GM13977 (cell line): ENCODE measurements at regions not wholly inside any gene's neighbourhood (a gene's known extent, or its start where the extent isn't known, plus 50 kb on each side); places are given as distances from the start of the nearest gene placed in this dataset.

Experiments used
- DNase-seq: peaks from one replicate; pipeline ENCODE4 v3.0.0; 2012; ENCODE audit warnings: low spot score
- in situ Hi-C: fragments of 300-500 bp; cut with MboI; formaldehyde crosslinking; loops from one replicate; pipeline ENCODE4 v1.12.0; 2022; ENCODE audit warnings: low sequenced_read_pairs, low pct_unique_long_range_greater_than_20kb, mixed read lengths, inconsistent platforms; ENCODE audit not compliant: unreplicated experiment
- TF ChIP-seq, protein P1 (sequence below): IDR thresholded peaks from 2 replicates; pipeline ENCODE4 v1.5.1; 2012; ENCODE audit warnings: mild to moderate bottlenecking, control low read depth; ENCODE audit not compliant: insufficient read depth; ENCODE audit errors: extremely low read depth, missing control alignments

DNA sequence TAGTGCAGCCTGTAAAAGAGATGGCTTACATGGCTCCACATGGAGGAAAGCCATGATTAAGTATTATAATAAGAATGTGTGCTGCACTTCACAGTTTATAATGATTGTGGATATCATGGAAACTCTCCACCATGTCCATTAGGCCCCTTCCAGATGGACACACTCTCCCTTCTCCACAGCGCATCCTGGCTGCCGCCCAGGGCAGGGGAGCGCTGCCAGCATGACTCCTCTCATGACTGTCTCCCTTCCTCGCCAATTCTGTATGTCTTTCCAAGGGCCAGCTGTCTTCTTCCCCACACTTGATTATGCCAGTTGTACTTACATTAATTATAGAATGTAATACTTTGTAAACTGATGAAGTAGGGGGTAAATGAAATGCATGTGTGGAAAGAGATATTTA lies 259.3 kb upstream of the TMEM72 start:
- in situ Hi-C loops: no loop called here
- TF ChIP-seq, protein P1, sequence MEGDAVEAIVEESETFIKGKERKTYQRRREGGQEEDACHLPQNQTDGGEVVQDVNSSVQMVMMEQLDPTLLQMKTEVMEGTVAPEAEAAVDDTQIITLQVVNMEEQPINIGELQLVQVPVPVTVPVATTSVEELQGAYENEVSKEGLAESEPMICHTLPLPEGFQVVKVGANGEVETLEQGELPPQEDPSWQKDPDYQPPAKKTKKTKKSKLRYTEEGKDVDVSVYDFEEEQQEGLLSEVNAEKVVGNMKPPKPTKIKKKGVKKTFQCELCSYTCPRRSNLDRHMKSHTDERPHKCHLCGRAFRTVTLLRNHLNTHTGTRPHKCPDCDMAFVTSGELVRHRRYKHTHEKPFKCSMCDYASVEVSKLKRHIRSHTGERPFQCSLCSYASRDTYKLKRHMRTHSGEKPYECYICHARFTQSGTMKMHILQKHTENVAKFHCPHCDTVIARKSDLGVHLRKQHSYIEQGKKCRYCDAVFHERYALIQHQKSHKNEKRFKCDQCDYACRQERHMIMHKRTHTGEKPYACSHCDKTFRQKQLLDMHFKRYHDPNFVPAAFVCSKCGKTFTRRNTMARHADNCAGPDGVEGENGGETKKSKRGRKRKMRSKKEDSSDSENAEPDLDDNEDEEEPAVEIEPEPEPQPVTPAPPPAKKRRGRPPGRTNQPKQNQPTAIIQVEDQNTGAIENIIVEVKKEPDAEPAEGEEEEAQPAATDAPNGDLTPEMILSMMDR: no peak
- no peak for DNase-seq

DNA sequence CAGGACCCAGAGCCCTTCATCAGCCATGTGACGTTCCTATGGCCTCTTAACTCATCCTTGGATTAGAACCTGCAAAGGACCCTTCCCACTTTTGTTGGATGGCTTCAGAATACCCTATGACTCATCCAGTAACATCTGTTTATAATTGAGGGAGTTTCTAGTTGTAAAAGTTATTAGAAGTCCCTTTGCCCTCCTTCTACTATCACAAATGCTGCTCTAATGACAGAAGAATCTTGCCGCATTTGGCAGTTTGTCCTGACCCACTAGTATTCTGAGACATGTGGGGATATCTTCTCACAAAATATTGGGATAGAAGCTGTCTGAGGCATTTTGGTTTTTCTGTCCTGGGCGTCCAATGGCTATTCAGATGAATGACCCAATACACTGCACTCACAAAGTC lies 251.8 kb upstream of the TMEM72 start:
- no peak for DNase-seq
- in situ Hi-C loops: no loop called here
- TF ChIP-seq, protein P1: no peak

DNA sequence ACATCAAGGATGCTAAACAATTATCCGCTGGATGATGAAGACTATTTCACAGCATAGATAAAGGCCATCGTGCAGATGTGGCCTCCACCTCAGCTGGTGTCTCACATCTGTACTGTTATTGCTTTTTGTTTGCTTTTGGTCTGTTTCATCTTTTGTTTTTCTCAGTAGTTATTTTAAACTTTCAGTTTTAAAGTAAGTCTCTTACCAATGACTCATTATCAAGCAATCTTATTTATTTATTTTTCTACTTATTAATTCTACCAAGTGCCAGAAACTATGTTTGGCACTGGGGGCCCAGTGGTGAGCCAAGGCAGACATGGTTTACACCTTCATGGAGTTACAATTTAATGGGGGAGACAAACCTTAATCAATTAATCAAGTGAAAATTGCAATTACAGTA lies 250.9 kb upstream of the TMEM72 start:
- in situ Hi-C loops: no loop called here
- TF ChIP-seq, protein P1: no peak
- DNase-seq: no peak

DNA sequence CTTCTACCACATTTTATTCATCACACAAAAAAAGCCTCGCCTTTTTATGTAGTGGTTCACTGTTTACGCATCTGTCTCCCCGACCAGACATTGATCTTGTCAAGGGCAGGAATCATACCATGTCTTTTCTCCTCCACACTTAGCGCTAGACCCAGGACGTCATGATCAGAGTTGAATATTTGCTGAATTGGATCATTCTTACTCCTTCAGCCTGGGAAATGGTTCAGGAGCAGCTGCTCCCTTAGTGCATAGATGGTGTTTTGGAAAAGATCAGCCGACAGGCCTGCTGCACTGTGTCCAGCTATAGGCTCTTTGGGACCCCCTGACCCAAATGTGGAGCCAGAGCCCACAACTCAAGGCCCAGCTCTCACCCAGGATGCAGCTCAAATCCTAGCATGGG lies 249.1 kb upstream of the TMEM72 start:
- in situ Hi-C loops: no loop called here
- TF ChIP-seq, protein P1: no peak
- no peak for DNase-seq

DNA sequence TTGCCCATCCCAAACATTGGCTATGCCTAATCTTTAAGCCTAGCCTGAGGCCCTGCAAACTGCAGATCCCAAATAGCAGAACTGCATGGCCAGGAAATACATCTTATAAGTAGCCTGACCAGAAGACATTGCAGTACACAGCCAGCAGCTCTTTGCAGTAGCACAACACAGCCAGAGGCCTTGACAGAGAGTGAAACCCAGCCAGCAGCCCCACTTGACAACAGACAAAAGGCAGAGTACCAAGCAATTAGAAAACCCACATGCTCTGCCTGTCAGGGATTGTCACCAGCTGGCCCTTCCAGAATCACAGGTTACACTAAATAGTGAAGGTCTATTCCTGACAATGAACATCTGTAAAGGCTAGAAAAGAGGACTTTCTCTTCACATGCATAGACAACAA lies 242.8 kb upstream of the TMEM72 start:
- no peak for DNase-seq
- TF ChIP-seq, protein P1: no peak
- in situ Hi-C loops: no loop called here

DNA sequence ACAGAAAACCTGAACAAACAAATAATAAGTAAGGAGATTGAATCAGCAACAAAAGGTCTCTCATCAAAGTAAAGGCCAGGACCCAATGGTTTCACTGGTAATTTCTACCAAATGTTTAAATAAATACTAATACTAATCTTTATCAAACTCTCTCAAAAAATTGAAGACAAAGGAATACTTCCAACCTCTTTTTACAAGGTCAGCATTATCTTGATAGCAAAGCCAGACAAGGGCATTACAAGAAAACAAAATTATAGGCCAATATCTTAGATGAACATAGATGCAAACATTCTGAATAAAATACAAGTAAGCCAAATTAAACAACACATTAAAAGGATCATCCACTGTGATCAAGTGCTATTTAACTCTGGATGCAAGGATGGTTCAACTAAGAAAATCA lies 239.8 kb upstream of the TMEM72 start:
- in situ Hi-C loops: no loop called here
- TF ChIP-seq, protein P1: no peak
- DNase-seq: no peak
